GM12878 (cell line): ENCODE measurements at regions not wholly inside any gene's neighbourhood (a gene's known extent, or its start where the extent isn't known, plus 50 kb on each side); places are given as distances from the start of the nearest gene placed in this dataset.

Experiments
- CTCF ChIP-seq, 3 experiments: IDR thresholded peaks in 2 of 3; conservative IDR thresholded peaks in 1 of 3; 2 replicates each; pipeline ENCODE4 v1.5.1; 2011; ENCODE audit warnings: low read depth in 3 of 3, low read length in 3 of 3, mild to moderate bottlenecking in 3 of 3, control low read depth in 2 of 3, moderate library complexity in 2 of 3, inconsistent platforms in 1 of 3, mixed read lengths in 1 of 3; ENCODE audit not compliant: control insufficient read depth in 2 of 3, insufficient read depth in 1 of 3; ENCODE audit errors: extremely low read depth in 1 of 3
- EZH2 ChIP-seq: IDR thresholded peaks from 2 replicates; pipeline ENCODE4 v1.6.1; 2012; ENCODE audit warnings: low read depth, mild to moderate bottlenecking, control low read depth, inconsistent platforms, low read length, borderline replicate concordance; ENCODE audit not compliant: control insufficient read depth
- GABPA ChIP-seq: IDR thresholded peaks from 2 replicates; pipeline ENCODE4 v1.6.1; 2014; ENCODE audit warnings: antibody characterized with exemption, low read depth, mild to moderate bottlenecking, inconsistent platforms
- JUNB ChIP-seq: IDR thresholded peaks from 2 replicates; pipeline ENCODE4 v1.6.1; 2016; ENCODE audit warnings: antibody characterized with exemption, mild to moderate bottlenecking
- JUND ChIP-seq: IDR thresholded peaks from 2 replicates; pipeline ENCODE4 v1.6.1; 2012; ENCODE audit warnings: low read depth, mild to moderate bottlenecking, low read length, improper control_type of control experiment, moderate library complexity
- KDM1A ChIP-seq: fragments of 200-600 bp; sonication (generic); IDR thresholded peaks from 2 replicates; pipeline ENCODE4 v1.6.1; 2016; ENCODE audit warnings: borderline replicate concordance
- NKRF ChIP-seq: fragments of 450-650 bp; conservative IDR thresholded peaks from 2 replicates; pipeline ENCODE4 v1.6.1; 2017; ENCODE audit warnings: mild to moderate bottlenecking, moderate library complexity
- POLR2A ChIP-seq: IDR thresholded peaks from 2 replicates; pipeline ENCODE4 v1.6.1; 2011; ENCODE audit warnings: low read depth, mild to moderate bottlenecking, low read length
- POLR2AphosphoS5 ChIP-seq: IDR thresholded peaks from 2 replicates; pipeline ENCODE4 v1.6.1; 2011; ENCODE audit warnings: mild to moderate bottlenecking, low read length, inconsistent platforms
- RAD21 ChIP-seq: IDR thresholded peaks from 2 replicates; pipeline ENCODE4 v1.6.1; 2011; ENCODE audit warnings: mild to moderate bottlenecking, low read depth, low read length, moderate library complexity; ENCODE audit not compliant: insufficient read depth
- RAD51 ChIP-seq: fragments of 450-650 bp; IDR thresholded peaks from 2 replicates; pipeline ENCODE4 v1.6.1; 2016; ENCODE audit warnings: moderate library complexity, mild to moderate bottlenecking, inconsistent platforms
- TAF1 ChIP-seq: IDR thresholded peaks from 2 replicates; pipeline ENCODE4 v1.6.1; 2011; ENCODE audit warnings: mild to moderate bottlenecking, low read depth, low read length, borderline replicate concordance
- TBL1XR1 ChIP-seq: IDR thresholded peaks from 2 replicates; pipeline ENCODE4 v1.6.1; 2012; ENCODE audit warnings: low read depth, low read length, improper control_type of control experiment

GRCh38 chr5:5954275-5954598 is 424.1 kb downstream of the MED10 start:
- no peak for TF ChIP-seq EZH2
- TF ChIP-seq JUNB = no peak
- no peak for TF ChIP-seq RAD51
- TF ChIP-seq CTCF (IDR thresholded peaks at IDR 0.05 in 2 of 3, conservative IDR thresholded peaks at IDR 0.05 in 1 of 3; ENCODE audit: control insufficient read depth in 2 of 3, extremely low read depth in 1 of 3, insufficient read depth in 1 of 3, low read depth in 3 of 3, low read length in 3 of 3) = no peak
- TF ChIP-seq POLR2A = no peak
- TF ChIP-seq TAF1 = no peak
- TF ChIP-seq KDM1A = no peak
- no peak for TF ChIP-seq POLR2AphosphoS5
- TF ChIP-seq GABPA = no peak
- no peak for TF ChIP-seq RAD21
- TF ChIP-seq TBL1XR1 = no peak
- TF ChIP-seq JUND = no peak
- no peak for TF ChIP-seq NKRF
